SU-DHL-6 (cell line): ENCODE measurements at regions not wholly inside any gene's neighbourhood (a gene's known extent, or its start where the extent isn't known, plus 50 kb on each side); places are given as distances from the start of the nearest gene placed in this dataset.

Experiments
- H2AFZ ChIP-seq: fragments of 200-600 bp; sonication (generic); 2 replicates; pipeline ENCODE4 v1.6.1; 2014; ENCODE audit warnings: low read depth, mild to moderate bottlenecking, moderate library complexity, mixed read lengths, antibody characterized with exemption, low read length; ENCODE audit not compliant: severe bottlenecking
- H3F3A ChIP-seq: fragments of 200-600 bp; shearing (Covaris generic); 2 replicates; pipeline ENCODE4 v1.6.0; 2016; ENCODE audit warnings: antibody characterized with exemption, mild to moderate bottlenecking; ENCODE audit not compliant: insufficient read depth
- H3K27ac ChIP-seq: fragments of 200-600 bp; sonication (generic); 2 replicates; pipeline ENCODE4 v1.5.1; 2016; ENCODE audit warnings: low read depth, mild to moderate bottlenecking, low read length, moderate library complexity, mixed read lengths
- H3K27me3 ChIP-seq: fragments of 200-600 bp; sonication (generic), shearing (Covaris generic); 2 replicates; pipeline ENCODE4 v1.6.0; 2014; ENCODE audit warnings: mild to moderate bottlenecking, low read length
- H3K36me3 ChIP-seq: fragments of 200-600 bp; sonication (generic); 2 replicates; pipeline ENCODE4 v1.6.1; 2014; ENCODE audit warnings: mild to moderate bottlenecking, low read length, mixed read lengths
- H3K4me2 ChIP-seq: fragments of 300-600, 200-600 bp; shearing (Covaris generic), sonication (generic); 2 replicates; pipeline ENCODE4 v1.6.0; 2014; ENCODE audit warnings: low read length, low read depth, mild to moderate bottlenecking; ENCODE audit not compliant: poor library complexity, severe bottlenecking
- H3K4me3 ChIP-seq: fragments of 200-600 bp; sonication (generic); 2 replicates; pipeline ENCODE4 v1.5.1; 2014; ENCODE audit warnings: antibody characterized with exemption, low read length, mild to moderate bottlenecking, mixed read lengths; ENCODE audit not compliant: insufficient read depth, poor library complexity, severe bottlenecking
- H3K79me2 ChIP-seq: fragments of 200-600 bp; sonication (generic); 2 replicates; pipeline ENCODE4 v1.6.1; 2014; ENCODE audit warnings: mild to moderate bottlenecking, low read length, moderate library complexity; ENCODE audit not compliant: insufficient read depth
- H3K9ac ChIP-seq: fragments of 200-600 bp; sonication (generic); 2 replicates; pipeline ENCODE4 v1.7.0; 2014; ENCODE audit warnings: mild to moderate bottlenecking, low read length
- H3K9me2 ChIP-seq: fragments of 200-600 bp; sonication (generic); replicated peaks from 2 replicates; pipeline ENCODE4 v1.6.1; 2014; ENCODE audit warnings: low read length; ENCODE audit not compliant: insufficient read depth
- H3K9me3 ChIP-seq: fragments of 200-600 bp; sonication (generic); 2 replicates; pipeline ENCODE4 v1.6.1; 2014; ENCODE audit warnings: low read length, mixed read lengths; ENCODE audit not compliant: insufficient read depth
- H4K20me1 ChIP-seq: fragments of 200-600 bp; sonication (generic); 2 replicates; pipeline ENCODE4 v1.6.1; 2014; ENCODE audit warnings: low read depth, mild to moderate bottlenecking, antibody characterized with exemption, low read length, moderate library complexity, mixed read lengths
- EZH2phosphoT487 ChIP-seq: fragments of 200-600 bp; sonication (generic), shearing (Covaris generic); conservative IDR thresholded peaks from 2 replicates; pipeline ENCODE4 v1.6.1; 2018; ENCODE audit warnings: mild to moderate bottlenecking, antibody characterized with exemption, low read length, moderate library complexity, mixed read lengths
- TF ChIP-seq, protein P1 (sequence below): fragments of 200-600 bp; sonication (generic); IDR thresholded peaks from one replicate; pipeline ENCODE4 v1.5.1; 2017; ENCODE audit warnings: antibody characterized with exemption, mild to moderate bottlenecking, low read length, moderate library complexity; ENCODE audit not compliant: insufficient read depth, poor library complexity, severe bottlenecking

DNA sequence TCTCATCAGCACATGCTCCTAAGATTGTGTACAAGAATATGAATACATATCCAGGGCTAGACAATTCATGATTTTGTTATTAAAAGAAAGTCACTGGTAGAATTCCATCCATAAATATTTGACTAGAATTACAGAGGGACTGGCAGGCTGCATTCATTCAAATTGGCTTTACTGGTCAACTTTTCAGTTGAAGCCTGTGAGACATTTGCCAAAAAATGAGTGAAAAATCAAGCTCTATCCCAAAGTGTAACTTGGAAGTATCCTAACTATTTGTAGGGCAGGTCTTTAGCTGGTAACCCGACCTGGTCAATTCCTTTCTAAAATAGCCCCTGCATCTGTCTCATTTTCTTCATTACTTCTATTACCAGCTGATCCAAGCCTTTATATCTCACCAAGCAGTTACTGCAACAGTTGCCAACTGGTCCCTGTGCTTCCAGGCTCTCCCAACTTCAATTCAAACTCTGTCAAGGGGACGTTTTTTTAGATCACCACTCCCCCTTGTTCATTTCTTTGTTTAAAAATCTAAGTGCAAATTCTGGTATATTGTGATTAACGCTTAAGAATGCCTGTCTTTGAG lies 173.1 kb upstream of the TBL1XR1 start:
- H3K9me3 ChIP-seq: no peaks in the 10 kb centered on the region
- H2AFZ ChIP-seq: no peak overlapping the region
- H3K36me3 ChIP-seq: no peaks in the 10 kb centered on the region
- H3K4me2 ChIP-seq: no peak overlapping the region
- TF ChIP-seq EZH2phosphoT487: no peak
- TF ChIP-seq, protein P1, sequence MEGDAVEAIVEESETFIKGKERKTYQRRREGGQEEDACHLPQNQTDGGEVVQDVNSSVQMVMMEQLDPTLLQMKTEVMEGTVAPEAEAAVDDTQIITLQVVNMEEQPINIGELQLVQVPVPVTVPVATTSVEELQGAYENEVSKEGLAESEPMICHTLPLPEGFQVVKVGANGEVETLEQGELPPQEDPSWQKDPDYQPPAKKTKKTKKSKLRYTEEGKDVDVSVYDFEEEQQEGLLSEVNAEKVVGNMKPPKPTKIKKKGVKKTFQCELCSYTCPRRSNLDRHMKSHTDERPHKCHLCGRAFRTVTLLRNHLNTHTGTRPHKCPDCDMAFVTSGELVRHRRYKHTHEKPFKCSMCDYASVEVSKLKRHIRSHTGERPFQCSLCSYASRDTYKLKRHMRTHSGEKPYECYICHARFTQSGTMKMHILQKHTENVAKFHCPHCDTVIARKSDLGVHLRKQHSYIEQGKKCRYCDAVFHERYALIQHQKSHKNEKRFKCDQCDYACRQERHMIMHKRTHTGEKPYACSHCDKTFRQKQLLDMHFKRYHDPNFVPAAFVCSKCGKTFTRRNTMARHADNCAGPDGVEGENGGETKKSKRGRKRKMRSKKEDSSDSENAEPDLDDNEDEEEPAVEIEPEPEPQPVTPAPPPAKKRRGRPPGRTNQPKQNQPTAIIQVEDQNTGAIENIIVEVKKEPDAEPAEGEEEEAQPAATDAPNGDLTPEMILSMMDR: no peak
- H3K27me3 ChIP-seq: no peaks in the 10 kb centered on the region
- H3K9ac ChIP-seq: no peak overlapping the region
- H3K27ac ChIP-seq: no peak overlapping the region
- H3K79me2 ChIP-seq: no peaks in the 10 kb centered on the region
- H3K4me3 ChIP-seq: no peak overlapping the region
- H3K9me2 ChIP-seq: no peaks in the 10 kb centered on the region
- no peaks in the 10 kb centered on the region for H4K20me1 ChIP-seq
- H3F3A ChIP-seq: peaks cover 25% of the 10 kb centered on the region

DNA sequence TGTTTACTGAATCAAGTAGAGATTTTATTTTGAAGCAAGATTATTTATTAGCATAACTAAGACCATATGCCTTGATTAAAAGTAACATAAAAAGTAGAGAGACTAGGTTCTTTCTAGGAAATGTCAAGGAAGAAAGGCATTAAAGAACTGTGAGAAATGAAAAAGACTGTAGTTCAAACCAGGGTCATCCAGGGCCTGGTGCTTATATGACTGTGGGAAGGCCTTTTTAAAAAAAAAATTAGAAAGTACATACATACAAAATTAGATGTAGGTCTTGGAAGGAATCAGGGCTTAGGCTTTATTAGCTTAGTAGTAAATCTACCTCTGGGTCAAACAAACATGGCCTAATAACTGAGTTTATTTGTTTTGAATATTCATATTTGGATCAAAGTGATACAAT lies 173.9 kb upstream of the TBL1XR1 start:
- no peaks in the 10 kb centered on the region for H3K79me2 ChIP-seq
- H3F3A ChIP-seq: peaks cover 25% of the 10 kb centered on the region
- H2AFZ ChIP-seq: no peak overlapping the region
- H3K36me3 ChIP-seq: no peaks in the 10 kb centered on the region
- no peaks in the 10 kb centered on the region for H3K27me3 ChIP-seq
- H4K20me1 ChIP-seq: no peaks in the 10 kb centered on the region
- no peaks in the 10 kb centered on the region for H3K9me3 ChIP-seq
- H3K9ac ChIP-seq: no peak overlapping the region
- H3K4me3 ChIP-seq: no peak overlapping the region
- no peak overlapping the region for H3K27ac ChIP-seq
- no peaks in the 10 kb centered on the region for H3K9me2 ChIP-seq
- no peak overlapping the region for H3K4me2 ChIP-seq
- TF ChIP-seq, protein P1: no peak
- TF ChIP-seq EZH2phosphoT487: no peak

DNA sequence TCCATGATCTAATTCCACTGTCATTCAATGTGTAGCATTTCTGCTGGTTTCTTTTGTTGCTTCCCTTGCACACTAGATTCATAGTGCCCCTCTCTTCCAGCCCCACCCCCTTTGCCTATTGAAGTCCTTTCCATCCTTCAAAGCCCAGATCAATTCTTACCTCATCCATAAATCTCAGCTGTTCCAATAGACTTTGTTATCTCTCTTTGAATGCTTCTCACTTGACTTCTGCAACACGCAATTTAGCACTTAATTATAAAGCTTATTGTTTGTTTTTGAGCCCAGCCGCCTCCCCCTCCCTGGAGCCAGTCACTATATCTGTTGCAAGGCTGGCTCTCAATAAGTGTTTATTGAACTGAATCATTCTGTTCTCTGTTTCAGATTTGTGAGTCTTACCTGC lies 174.6 kb upstream of the TBL1XR1 start:
- Histone ChIP-seq H3K4me3 (no peak overlapping the region), H2AFZ (no peak overlapping the region), H3F3A (peaks cover 29% of the 10 kb centered on the region), H3K27ac (no peak overlapping the region), H3K27me3 (no peaks in the 10 kb centered on the region), H3K9me2 (no peaks in the 10 kb centered on the region), H4K20me1 (no peaks in the 10 kb centered on the region), H3K9me3 (no peaks in the 10 kb centered on the region), H3K4me2 (no peak overlapping the region), H3K79me2 (no peaks in the 10 kb centered on the region), H3K9ac (no peak overlapping the region), H3K36me3 (no peaks in the 10 kb centered on the region)
- TF ChIP-seq EZH2phosphoT487: no peak
- TF ChIP-seq, protein P1: no peak

DNA sequence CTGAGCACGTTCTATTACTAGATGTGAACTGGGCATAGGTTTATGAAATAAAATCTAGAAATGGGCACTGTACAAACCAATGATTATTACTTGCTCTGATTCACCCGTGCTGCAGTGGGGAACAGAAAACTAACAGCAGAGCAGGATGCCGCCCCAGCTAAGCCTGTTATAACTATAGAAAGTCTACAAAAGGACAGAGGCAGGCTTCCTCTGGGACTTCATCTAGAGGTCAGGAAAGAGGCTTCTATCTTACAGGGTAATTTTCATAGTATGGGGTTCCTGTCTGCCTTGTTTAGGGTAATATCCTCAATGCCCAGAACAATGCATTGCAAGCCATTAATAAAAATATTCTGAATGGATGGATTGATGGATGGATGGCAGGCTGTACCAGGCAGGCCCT lies 177.0 kb upstream of the TBL1XR1 start:
- Histone ChIP-seq H3K9me2 (no peaks in the 10 kb centered on the region), H3K79me2 (no peaks in the 10 kb centered on the region), H4K20me1 (no peaks in the 10 kb centered on the region), H3K27me3 (no peaks in the 10 kb centered on the region), H3K4me2 (peak overlapping the region; percentile 32), H3K9me3 (no peaks in the 10 kb centered on the region), H3K4me3 (no peak overlapping the region), H3K27ac (peak overlapping the region; percentile 57), H3K9ac (peak overlapping the region; percentile 37), H3F3A (peaks cover 44% of the 10 kb centered on the region), H3K36me3 (no peaks in the 10 kb centered on the region), H2AFZ (peak overlapping the region; percentile 70)
- no peak for TF ChIP-seq EZH2phosphoT487
- TF ChIP-seq, protein P1: no peak
